K562 (cell line): ENCODE measurements at regions not wholly inside any gene's neighbourhood (a gene's known extent, or its start where the extent isn't known, plus 50 kb on each side); places are given as distances from the start of the nearest gene placed in this dataset.

ENCODE experiments used
- ATAC-seq: fragments of 200-7000 bp; cut with Tn5 transposase; 3 replicates; pipeline ENCODE4 v1.9.1; 2020; ENCODE audit warnings: moderate library complexity
- BruUV-seq: library from RNA; stranded (reverse); fragments of 400-500 nt; replicated peaks from 2 replicates; lab custom pipeline; 2021; lab: Mats Ljungman, UMichigan
- CTCF ChIA-PET: fragments of 300-600 bp; formaldehyde crosslinking; extraction: SDS; loops from one replicate; lab custom pipeline; 2021; ENCODE audit warnings: low intra/inter-chr PET ratio; lab: Yijun Ruan, JAX
- POLR2A ChIA-PET: fragments of 300-600, 350-650 bp; sonication (Branson Sonifier 250); formaldehyde crosslinking; extraction: SDS; loops from one replicate; lab custom pipeline; 2021; ENCODE audit warnings: antibody characterized with exemption, inconsistent platforms; lab: Yijun Ruan, JAX
- DNase-seq, 4 experiments: peaks; one replicate each; pipeline versions ENCODE4 v3.0.0 to v3.0.0-alpha.2; 2011 to 2018; ENCODE audit warnings: low spot score in 3 of 4, mixed read lengths in 3 of 4; ENCODE audit errors: extremely low read depth in 1 of 4
- FAIRE-seq: peaks from 2 replicates; lab custom pipeline; 2011; peaks lifted over from hg19 to GRCh38; lab: Jason Lieb, UNC
- H2AFZ ChIP-seq: 2 replicates; pipeline ENCODE4 v1.6.0; 2011; ENCODE audit warnings: low read depth, low read length, control low read depth, inconsistent platforms
- H3K27ac ChIP-seq: fragments of 200-600 bp; 3 replicates; pipeline ENCODE4 v1.8.0; 2011; ENCODE audit warnings: low read depth, mild to moderate bottlenecking, control low read depth, inconsistent platforms, low read length, moderate library complexity, mixed read lengths; ENCODE audit errors: extremely low read depth
- H3K27me3 ChIP-seq, 2 experiments: fragments of 300-600 bp in 1 of 2; 2 replicates in 1 of 2; 3 replicates in 1 of 2; pipeline versions ENCODE4 v1.6.0 to v1.8.0; 2011; ENCODE audit warnings: inconsistent platforms in 2 of 2, low read length in 2 of 2, mild to moderate bottlenecking in 1 of 2, mixed read lengths in 1 of 2, moderate library complexity in 1 of 2; ENCODE audit not compliant: control insufficient read depth in 2 of 2, insufficient read depth in 2 of 2
- H3K36me3 ChIP-seq: fragments of 300-600 bp; 3 replicates; pipeline ENCODE4 v1.8.0; 2011; ENCODE audit warnings: mild to moderate bottlenecking, low read length, inconsistent platforms; ENCODE audit not compliant: control insufficient read depth, insufficient read depth
- H3K4me1 ChIP-seq, 2 experiments: fragments of 200-600 bp in 1 of 2; replicated peaks in 1 of 2; 2 replicates in 1 of 2; 3 replicates in 1 of 2; pipeline versions ENCODE4 v1.5.1 to v1.8.0; 2011; ENCODE audit warnings: inconsistent platforms in 2 of 2, low read length in 2 of 2, mild to moderate bottlenecking in 1 of 2, mixed read lengths in 1 of 2, moderate library complexity in 1 of 2; ENCODE audit not compliant: control insufficient read depth in 2 of 2, insufficient read depth in 2 of 2
- H3K4me2 ChIP-seq: 2 replicates; pipeline ENCODE4 v1.6.1; 2011; ENCODE audit warnings: low read length, control low read depth, inconsistent platforms, mixed read lengths; ENCODE audit not compliant: insufficient read depth
- H3K4me3 ChIP-seq: fragments of 200-600 bp; sonication (generic), shearing (Covaris generic); 2 replicates; pipeline ENCODE4 v1.5.1; 2016; ENCODE audit warnings: control low read depth, inconsistent platforms
- H3K79me2 ChIP-seq: fragments of 200-600 bp; 3 replicates; pipeline ENCODE4 v1.8.0; 2011; ENCODE audit warnings: low read length, inconsistent platforms; ENCODE audit not compliant: control insufficient read depth, insufficient read depth
- H3K9ac ChIP-seq, 2 experiments: 2 replicates each; pipeline versions ENCODE4 v1.6.0 to v1.6.1; 2011; ENCODE audit warnings: low read depth in 2 of 2, low read length in 2 of 2, control low read depth in 1 of 2, inconsistent platforms in 1 of 2, mild to moderate bottlenecking in 1 of 2, mixed read lengths in 1 of 2; ENCODE audit not compliant: insufficient read depth in 1 of 2
- H3K9me1 ChIP-seq: one replicate; pipeline ENCODE4 v1.6.0; 2011; ENCODE audit warnings: inconsistent platforms, mild to moderate bottlenecking, low read length, moderate library complexity; ENCODE audit not compliant: control insufficient read depth, insufficient read depth
- H3K9me3 ChIP-seq: replicated peaks from 2 replicates; pipeline ENCODE4 v1.5.1; 2011; ENCODE audit warnings: low read depth, low read length, inconsistent platforms; ENCODE audit not compliant: control insufficient read depth, insufficient read depth
- H4K20me1 ChIP-seq: replicated peaks from 2 replicates; pipeline ENCODE4 v1.6.1; 2011; ENCODE audit warnings: low read length, inconsistent platforms, mixed read lengths; ENCODE audit not compliant: control insufficient read depth, insufficient read depth
- ARNT ChIP-seq, 2 experiments: fragments of 450-650 bp; IDR thresholded peaks; 2 replicates each; pipeline ENCODE4 v1.6.1; 2016; ENCODE audit warnings: mild to moderate bottlenecking in 1 of 2
- E2F8 ChIP-seq: fragments of 450-650 bp; IDR thresholded peaks from 2 replicates; pipeline ENCODE4 v1.7.1; 2018; ENCODE audit warnings: mild to moderate bottlenecking, low read depth; ENCODE audit not compliant: partially characterized antibody
- FOXP1 ChIP-seq: sonication (generic); formaldehyde crosslinking; IDR thresholded peaks from 2 replicates; pipeline ENCODE4 v1.8.0; 2022; ENCODE audit warnings: mild to moderate bottlenecking, missing genetic modification reagents
- FUS ChIP-seq: fragments of 200-400 bp; formaldehyde crosslinking; optimal IDR thresholded peaks from 2 replicates; pipeline ENCODE3; 2017; ENCODE audit warnings: low read depth, low read length
- HBP1 ChIP-seq: fragments of 450-650 bp; formaldehyde crosslinking; IDR thresholded peaks from 2 replicates; pipeline ENCODE4 v1.4.0; 2022; ENCODE audit warnings: missing genetic modification characterization
- MCM7 ChIP-seq, 2 experiments: fragments of 450-650 bp; IDR thresholded peaks; 2 replicates each; pipeline ENCODE4 v1.6.1; 2016 to 2018
- MTA3 ChIP-seq: fragments of 450-650 bp; formaldehyde crosslinking; IDR thresholded peaks from 2 replicates; pipeline ENCODE4 v1.6.1; 2017; ENCODE audit warnings: mild to moderate bottlenecking, borderline replicate concordance
- NCOA2 ChIP-seq, 2 experiments: fragments of 450-650 bp; IDR thresholded peaks; 2 replicates each; pipeline ENCODE4 v1.6.1; 2018; ENCODE audit warnings: mild to moderate bottlenecking in 2 of 2, moderate library complexity in 1 of 2; ENCODE audit not compliant: partially characterized antibody in 2 of 2
- RNF2 ChIP-seq: sonication (generic); IDR thresholded peaks from 2 replicates; pipeline ENCODE4 v1.6.1; 2016
- SAP30 ChIP-seq: fragments of 200-600 bp; sonication (generic); IDR thresholded peaks from 2 replicates; pipeline ENCODE4 v1.6.1; 2012; ENCODE audit warnings: borderline replicate concordance, low read depth, mild to moderate bottlenecking, moderate library complexity, low read length, control low read depth, inconsistent platforms; ENCODE audit not compliant: insufficient read depth, poor library complexity, severe bottlenecking
- SMARCC2 ChIP-seq: fragments of 450-650 bp; IDR thresholded peaks from 2 replicates; pipeline ENCODE4 v1.6.1; 2017; ENCODE audit warnings: antibody characterized with exemption, moderate library complexity, mild to moderate bottlenecking, low read depth
- XRCC3 ChIP-seq: fragments of 450-650 bp; IDR thresholded peaks from 2 replicates; pipeline ENCODE4 v1.6.1; 2017; ENCODE audit warnings: mild to moderate bottlenecking, moderate library complexity
- XRCC5 ChIP-seq: fragments of 200-400 bp; formaldehyde crosslinking; IDR thresholded peaks from 2 replicates; pipeline ENCODE4 v1.6.1; 2017; ENCODE audit warnings: low read depth, mild to moderate bottlenecking, low read length
- ZC3H8 ChIP-seq: fragments of 450-650 bp; IDR thresholded peaks from 2 replicates; pipeline ENCODE4 v1.6.1; 2017
- ZNF174 ChIP-seq: fragments of 250-450 bp; sonication (Bioruptor Pico); IDR thresholded peaks from 2 replicates; pipeline ENCODE4 v1.4.0; 2020; ENCODE audit warnings: mild to moderate bottlenecking
- ZNF175 ChIP-seq: fragments of 200-800 bp; sonication (Bioruptor generic); IDR thresholded peaks from 2 replicates; pipeline ENCODE4 v1.6.1; 2016; ENCODE audit warnings: low read depth, mild to moderate bottlenecking, missing genetic modification characterization, missing compliant biosample characterization
- ZNF644 ChIP-seq: fragments of 200-800 bp; sonication (Bioruptor generic); IDR thresholded peaks from 2 replicates; pipeline ENCODE4 v1.6.1; 2016; ENCODE audit warnings: low read depth, missing genetic modification characterization, missing compliant biosample characterization
- ZNF785 ChIP-seq: fragments of 250-450 bp; sonication (Bioruptor Pico); IDR thresholded peaks from 2 replicates; pipeline ENCODE4 v1.4.0; 2020; ENCODE audit warnings: mild to moderate bottlenecking
- WGBS: fragments of 100-300 bp; shearing (Covaris generic); methylation state at CpG from one replicate; pipeline ENCODE4 v1.1.6; 2016; ENCODE audit warnings: low coverage, mixed read lengths; ENCODE audit not compliant: insufficient coverage; ENCODE audit errors: missing lambda C conversion rate; 5-methylcytosine and 5-hydroxymethylcytosine counted together
- in situ Hi-C: fragments of 300-500 bp; cut with MboI; formaldehyde crosslinking; loops from 4 replicates; pipeline ENCODE4 v1.15.0; 2018; ENCODE audit warnings: inconsistent platforms, mixed read lengths
- intact Hi-C: fragments of 100-400 bp; cut with micrococcal nuclease; formaldehyde crosslinking; loops from 2 replicates; pipeline ENCODE4 v1.14.2; 2022
- TF ChIP-seq, protein P1 (sequence below): fragments of 250-450 bp; sonication (Bioruptor Pico); IDR thresholded peaks from 2 replicates; pipeline ENCODE4 v1.5.0; 2020; ENCODE audit warnings: mild to moderate bottlenecking, borderline replicate concordance

DNA sequence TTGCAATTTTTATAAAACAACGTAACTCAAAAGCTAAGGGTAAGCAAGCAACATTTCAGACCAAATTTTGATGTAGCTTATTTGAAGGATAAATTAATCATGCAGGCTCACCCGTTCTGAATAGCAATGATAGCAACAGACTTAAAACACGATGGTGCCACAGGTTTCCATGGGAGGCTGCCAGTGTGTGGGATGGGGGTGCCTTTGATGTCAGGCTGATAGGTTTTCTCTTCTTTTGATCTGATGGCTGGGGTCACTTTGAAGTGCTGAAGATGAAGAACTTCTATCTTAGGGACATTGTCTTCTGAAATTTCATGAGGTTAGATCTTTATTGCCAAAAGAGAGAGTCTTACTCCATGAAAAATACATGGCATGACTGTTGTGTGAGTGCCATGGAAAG lies 206.8 kb downstream of the LPIN1 start:
- intact Hi-C loops: loop anchor here (10.0 kb wide), 1 partner anchor 1052 kb away; no protein-coding TSS in a partner anchor
- no peak overlapping the region for H3K4me3 ChIP-seq
- H4K20me1 ChIP-seq: no peaks in the 10 kb centered on the region
- no peak overlapping the region for H2AFZ ChIP-seq
- H3K36me3 ChIP-seq: no peaks in the 10 kb centered on the region
- WGBS: 65% methylated on average over 3 of the region's 3 CpGs
- H3K4me1 ChIP-seq: no peaks in the 10 kb centered on the region; a peak in 4 of 5 replicates
- no peak for FAIRE-seq
- ATAC-seq: no peak
- no peaks in the 10 kb centered on the region for H3K27me3 ChIP-seq
- no peaks in the 10 kb centered on the region for H3K79me2 ChIP-seq
- DNase-seq: no peak
- H3K9me3 ChIP-seq: 0 out of 2 replicates have a peak, but pooled peaks cover 2% of the 10 kb centered on the region
- no peak overlapping the region for H3K9ac ChIP-seq
- ChIA-PET CTCF (no interaction called here), POLR2A (interaction anchor here (0.6 kb wide), 1 partner anchor 37 kb away, joined by 3 read pairs; no protein-coding TSS in a partner anchor)
- H3K27ac ChIP-seq: no peak overlapping the region
- no peaks in the 10 kb centered on the region for H3K9me1 ChIP-seq
- no peak overlapping the region for H3K4me2 ChIP-seq
- no TSS peak for BruUV-seq
- TF ChIP-seq ZNF174 (CRISPR knock-in tag) (no peak), FUS (no peak), RNF2 (no peak), E2F8 (no peak), MTA3 (no peak), ZNF785 (CRISPR knock-in tag) (no peak), NCOA2 (IDR thresholded peaks at IDR 0.05; ENCODE audit: partially characterized antibody in 2 of 2) (no peak), HBP1 (CRISPR knock-in tag) (no peak), ZNF175 (CRISPR knock-in tag) (no peak), SAP30 (no peak), ZNF644 (tag) (no peak), SMARCC2 (no peak), ARNT (IDR thresholded peaks at IDR 0.05) (no peak), XRCC5 (no peak), FOXP1 (CRISPR knock-in tag) (no peak), MCM7 (IDR thresholded peaks at IDR 0.05) (no peak), XRCC3 (no peak), ZC3H8 (no peak)
- TF ChIP-seq, protein P1, sequence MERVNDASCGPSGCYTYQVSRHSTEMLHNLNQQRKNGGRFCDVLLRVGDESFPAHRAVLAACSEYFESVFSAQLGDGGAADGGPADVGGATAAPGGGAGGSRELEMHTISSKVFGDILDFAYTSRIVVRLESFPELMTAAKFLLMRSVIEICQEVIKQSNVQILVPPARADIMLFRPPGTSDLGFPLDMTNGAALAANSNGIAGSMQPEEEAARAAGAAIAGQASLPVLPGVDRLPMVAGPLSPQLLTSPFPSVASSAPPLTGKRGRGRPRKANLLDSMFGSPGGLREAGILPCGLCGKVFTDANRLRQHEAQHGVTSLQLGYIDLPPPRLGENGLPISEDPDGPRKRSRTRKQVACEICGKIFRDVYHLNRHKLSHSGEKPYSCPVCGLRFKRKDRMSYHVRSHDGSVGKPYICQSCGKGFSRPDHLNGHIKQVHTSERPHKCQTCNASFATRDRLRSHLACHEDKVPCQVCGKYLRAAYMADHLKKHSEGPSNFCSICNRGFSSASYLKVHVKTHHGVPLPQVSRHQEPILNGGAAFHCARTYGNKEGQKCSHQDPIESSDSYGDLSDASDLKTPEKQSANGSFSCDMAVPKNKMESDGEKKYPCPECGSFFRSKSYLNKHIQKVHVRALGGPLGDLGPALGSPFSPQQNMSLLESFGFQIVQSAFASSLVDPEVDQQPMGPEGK (CRISPR knock-in tag): no peak
- in situ Hi-C loops: no loop called here
